IMR-90 (cell line): ENCODE measurements at regions not wholly inside any gene's neighbourhood (a gene's known extent, or its start where the extent isn't known, plus 50 kb on each side); places are given as distances from the start of the nearest gene placed in this dataset.

Source experiments
- ATAC-seq: fragments of 200-7000 bp; cut with Tn5 transposase; 2 replicates; pipeline ENCODE4 v1.9.1; 2020; ENCODE audit warnings: low read depth, mild to moderate bottlenecking, moderate library complexity
- BruUV-seq: library from RNA; stranded (reverse); fragments of 400-500 nt; replicated peaks from 2 replicates; lab custom pipeline; 2021; lab: Mats Ljungman, UMichigan
- CTCF ChIA-PET: fragments of 300-600 bp; formaldehyde crosslinking; extraction: SDS; loops from one replicate; lab custom pipeline; 2021; ENCODE audit warnings: antibody characterized with exemption; lab: Yijun Ruan, JAX
- POLR2A ChIA-PET: fragments of 300-600 bp; sonication (Branson Sonifier 250); formaldehyde crosslinking; loops from one replicate; lab custom pipeline; 2022; ENCODE audit warnings: antibody characterized with exemption; ENCODE audit not compliant: unreplicated experiment; lab: Charles Lee
- DNase-seq: peaks from one replicate; pipeline ENCODE4 v3.0.0; 2013
- H2AFZ ChIP-seq: replicated peaks from 2 replicates; pipeline ENCODE3; 2013; ENCODE audit warnings: low read length, mild to moderate bottlenecking; ENCODE audit not compliant: poor library complexity
- H2AK5ac ChIP-seq: 2 replicates; pipeline ENCODE4 v1.6.1; 2013; ENCODE audit warnings: low read depth, low read length, inconsistent platforms
- H2AK9ac ChIP-seq: replicated peaks from 2 replicates; pipeline ENCODE3; 2013; ENCODE audit warnings: mild to moderate bottlenecking, low read depth, low read length, moderate library complexity; ENCODE audit not compliant: poor library complexity
- H2BK120ac ChIP-seq: 2 replicates; pipeline ENCODE4 v1.6.1; 2013; ENCODE audit warnings: low read depth, low read length, inconsistent platforms
- H2BK15ac ChIP-seq: 3 replicates; pipeline ENCODE4 v1.6.1; 2013; ENCODE audit warnings: low read depth, low read length, inconsistent platforms
- H2BK20ac ChIP-seq: 2 replicates; pipeline ENCODE4 v1.6.1; 2013; ENCODE audit warnings: low read depth, mild to moderate bottlenecking, inconsistent platforms, low read length, moderate library complexity
- H2BK5ac ChIP-seq: 2 replicates; pipeline ENCODE4 v1.6.1; 2013; ENCODE audit warnings: mild to moderate bottlenecking, low read depth, low read length, inconsistent platforms; ENCODE audit not compliant: poor library complexity, severe bottlenecking
- H3K14ac ChIP-seq: replicated peaks from 2 replicates; pipeline ENCODE4 v1.6.1; 2013; ENCODE audit warnings: low read depth, low read length, inconsistent platforms
- H3K18ac ChIP-seq: 2 replicates; pipeline ENCODE4 v1.6.1; 2013; ENCODE audit warnings: low read depth, low read length, control low read depth
- H3K23ac ChIP-seq: 2 replicates; pipeline ENCODE4 v1.6.1; 2013; ENCODE audit warnings: low read depth, low read length, inconsistent platforms
- H3K27ac ChIP-seq: 2 replicates; pipeline ENCODE4 v1.5.1; 2013; ENCODE audit warnings: mild to moderate bottlenecking, control low read depth, low read length; ENCODE audit not compliant: insufficient read depth
- H3K27me3 ChIP-seq: 2 replicates; pipeline ENCODE4 v1.6.1; 2013; ENCODE audit warnings: low read length; ENCODE audit not compliant: control insufficient read depth, insufficient read depth
- H3K36me3 ChIP-seq: 2 replicates; pipeline ENCODE4 v1.6.1; 2013; ENCODE audit warnings: low read length, mixed read lengths; ENCODE audit not compliant: control insufficient read depth, insufficient read depth
- H3K4ac ChIP-seq: 2 replicates; pipeline ENCODE4 v1.6.1; 2013; ENCODE audit warnings: low read depth, low read length, inconsistent platforms
- H3K4me1 ChIP-seq: 2 replicates; pipeline ENCODE4 v1.6.1; 2013; ENCODE audit warnings: low read length, mixed read lengths; ENCODE audit not compliant: control insufficient read depth, insufficient read depth
- H3K4me2 ChIP-seq: 2 replicates; pipeline ENCODE4 v1.6.1; 2013; ENCODE audit warnings: low read depth, mild to moderate bottlenecking, control low read depth, low read length, moderate library complexity
- H3K4me3 ChIP-seq: 2 replicates; pipeline ENCODE4 v1.5.1; 2013; ENCODE audit warnings: low read depth, mild to moderate bottlenecking, control low read depth, low read length, moderate library complexity; ENCODE audit not compliant: insufficient read depth
- H3K56ac ChIP-seq: 2 replicates; pipeline ENCODE4 v1.6.1; 2013; ENCODE audit warnings: low read length, inconsistent platforms; ENCODE audit not compliant: insufficient read depth; ENCODE audit errors: extremely low read depth
- H3K79me1 ChIP-seq, 2 experiments: 2 replicates each; pipeline ENCODE4 v1.6.1; 2013; ENCODE audit warnings: low read length in 2 of 2, inconsistent platforms in 1 of 2, low read depth in 1 of 2
- H3K9ac ChIP-seq: 2 replicates; pipeline ENCODE4 v1.6.1; 2013; ENCODE audit warnings: low read depth, low read length, control low read depth
- H3K9me1 ChIP-seq: 2 replicates; pipeline ENCODE4 v1.6.1; 2013; ENCODE audit warnings: low read length, inconsistent platforms; ENCODE audit not compliant: insufficient read depth
- H3K9me3 ChIP-seq: 2 replicates; pipeline ENCODE4 v1.6.1; 2013; ENCODE audit warnings: low read length; ENCODE audit not compliant: control insufficient read depth, insufficient read depth
- H4K20me1 ChIP-seq: 2 replicates; pipeline ENCODE4 v1.6.1; 2013; ENCODE audit warnings: low read length, inconsistent platforms; ENCODE audit not compliant: insufficient read depth
- H4K5ac ChIP-seq: 2 replicates; pipeline ENCODE4 v1.6.1; 2013; ENCODE audit warnings: mild to moderate bottlenecking, low read depth, low read length, control low read depth
- H4K8ac ChIP-seq, 2 experiments: 2 replicates each; pipeline ENCODE4 v1.6.1; 2013; ENCODE audit warnings: low read depth in 2 of 2, low read length in 2 of 2, control low read depth in 1 of 2, inconsistent platforms in 1 of 2
- H4K91ac ChIP-seq: 2 replicates; pipeline ENCODE4 v1.6.1; 2013; ENCODE audit warnings: low read depth, low read length, inconsistent platforms; ENCODE audit not compliant: insufficient read depth
- RAD21 ChIP-seq: IDR thresholded peaks from 2 replicates; pipeline ENCODE4 v1.6.1; 2012; ENCODE audit warnings: low read length, improper control_type of control experiment
- RCOR1 ChIP-seq: IDR thresholded peaks from 2 replicates; pipeline ENCODE4 v1.6.1; 2012; ENCODE audit warnings: mild to moderate bottlenecking, low read length, improper control_type of control experiment; ENCODE audit not compliant: insufficient replicate concordance
- WGBS, 2 experiments: methylation state at CpG; one replicate each; pipeline versions ENCODE4 v1.1.5 to v1.1.7; 2013; ENCODE audit warnings: missing lambda C conversion rate in 2 of 2; ENCODE audit not compliant: insufficient read length in 1 of 2; ENCODE audit errors: extremely low coverage in 2 of 2; 5-methylcytosine and 5-hydroxymethylcytosine counted together
- dilution Hi-C: fragments of 300-500 bp; cut with HindIII; formaldehyde crosslinking; loops from one replicate; pipeline ENCODE4 v1.14.3; 2018; ENCODE audit warnings: low sequenced_read_pairs; ENCODE audit not compliant: unreplicated experiment
- in situ Hi-C: fragments of 300-500 bp; cut with MboI; formaldehyde crosslinking; loops from 3 replicates; pipeline ENCODE4 v1.14.3; 2019; ENCODE audit warnings: low sequenced_read_pairs, inconsistent platforms, mixed read lengths
- intact Hi-C: fragments of 100-400 bp; cut with micrococcal nuclease; formaldehyde crosslinking; loops from 2 replicates; pipeline ENCODE4 v1.10.0; 2022
- TF ChIP-seq, protein P1 (sequence below): conservative IDR thresholded peaks from 2 replicates; pipeline ENCODE4 v1.5.1; 2012; ENCODE audit warnings: mild to moderate bottlenecking, low read depth, low read length, improper control_type of control experiment
- TF ChIP-seq, protein P2 (sequence below): fragments of 150-350 bp; IDR thresholded peaks from 2 replicates; pipeline ENCODE4 v1.6.1; 2017; ENCODE audit warnings: mild to moderate bottlenecking, antibody characterized with exemption, low read length, low read depth

DNA sequence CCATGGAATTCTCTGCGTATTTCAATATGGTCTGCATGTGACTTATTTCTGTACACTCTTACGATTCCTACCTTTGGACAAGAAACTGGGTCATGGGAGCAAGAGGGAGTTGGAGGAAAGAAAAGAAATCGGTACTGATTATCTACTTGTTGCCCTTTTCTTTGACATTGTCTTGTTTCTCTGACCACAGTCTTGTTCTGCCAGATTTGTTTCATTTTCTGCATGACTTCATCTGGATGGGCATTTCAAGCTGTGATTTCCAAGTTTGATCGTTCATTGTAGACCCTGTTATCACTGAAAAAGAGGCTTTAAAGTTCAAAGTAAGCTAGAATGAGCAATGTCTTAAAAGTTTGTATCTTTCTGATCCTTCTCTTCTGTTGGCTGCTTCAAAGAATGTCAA is 2186.3 kb upstream of the CELF4 start:
- ChIA-PET CTCF (interaction anchor here (0.5 to 0.6 kb wide), 3 partner anchors 8 to 828 kb away, joined by 3 to 7 read pairs (median 5); no protein-coding TSS in a partner anchor), POLR2A (no interaction called here)
- no TSS peak for BruUV-seq

More for the DNA sequence above, 2186.3 kb upstream of the CELF4 start:
- no peak overlapping the region for H3K23ac ChIP-seq
- H2AK5ac ChIP-seq, result no peak overlapping the region
- no peaks in the 10 kb centered on the region for H3K9me3 ChIP-seq
- 0 out of 2 replicates have a peak, but pooled peaks cover 1% of the 10 kb centered on the region for H3K36me3 ChIP-seq
- no peak overlapping the region for H2BK15ac ChIP-seq
- intact Hi-C loops, result no loop called here
- no peak overlapping the region for H3K14ac ChIP-seq
- no peaks in the 10 kb centered on the region for H3K9me1 ChIP-seq
- WGBS, 2 experiments, result 60% methylated on average over 1 of the region's 4 CpGs; no CpG with 5 or more reads in 1 of the 2 experiments
- H3K4ac ChIP-seq, result no peak overlapping the region
- no peaks in the 10 kb centered on the region for H4K20me1 ChIP-seq
- ATAC-seq (no peak), DNase-seq (no peak)
- H2BK120ac ChIP-seq, result no peak overlapping the region
- H2AFZ ChIP-seq, result no peak overlapping the region
- no peak overlapping the region for H3K56ac ChIP-seq
- in situ Hi-C loops, result no loop called here
- H2AK9ac ChIP-seq, result no peak overlapping the region
- no peak overlapping the region for H4K8ac ChIP-seq
- H3K27me3 ChIP-seq, result no peaks in the 10 kb centered on the region
- TF ChIP-seq, protein P1, sequence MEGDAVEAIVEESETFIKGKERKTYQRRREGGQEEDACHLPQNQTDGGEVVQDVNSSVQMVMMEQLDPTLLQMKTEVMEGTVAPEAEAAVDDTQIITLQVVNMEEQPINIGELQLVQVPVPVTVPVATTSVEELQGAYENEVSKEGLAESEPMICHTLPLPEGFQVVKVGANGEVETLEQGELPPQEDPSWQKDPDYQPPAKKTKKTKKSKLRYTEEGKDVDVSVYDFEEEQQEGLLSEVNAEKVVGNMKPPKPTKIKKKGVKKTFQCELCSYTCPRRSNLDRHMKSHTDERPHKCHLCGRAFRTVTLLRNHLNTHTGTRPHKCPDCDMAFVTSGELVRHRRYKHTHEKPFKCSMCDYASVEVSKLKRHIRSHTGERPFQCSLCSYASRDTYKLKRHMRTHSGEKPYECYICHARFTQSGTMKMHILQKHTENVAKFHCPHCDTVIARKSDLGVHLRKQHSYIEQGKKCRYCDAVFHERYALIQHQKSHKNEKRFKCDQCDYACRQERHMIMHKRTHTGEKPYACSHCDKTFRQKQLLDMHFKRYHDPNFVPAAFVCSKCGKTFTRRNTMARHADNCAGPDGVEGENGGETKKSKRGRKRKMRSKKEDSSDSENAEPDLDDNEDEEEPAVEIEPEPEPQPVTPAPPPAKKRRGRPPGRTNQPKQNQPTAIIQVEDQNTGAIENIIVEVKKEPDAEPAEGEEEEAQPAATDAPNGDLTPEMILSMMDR, result no peak
- TF ChIP-seq, protein P2, sequence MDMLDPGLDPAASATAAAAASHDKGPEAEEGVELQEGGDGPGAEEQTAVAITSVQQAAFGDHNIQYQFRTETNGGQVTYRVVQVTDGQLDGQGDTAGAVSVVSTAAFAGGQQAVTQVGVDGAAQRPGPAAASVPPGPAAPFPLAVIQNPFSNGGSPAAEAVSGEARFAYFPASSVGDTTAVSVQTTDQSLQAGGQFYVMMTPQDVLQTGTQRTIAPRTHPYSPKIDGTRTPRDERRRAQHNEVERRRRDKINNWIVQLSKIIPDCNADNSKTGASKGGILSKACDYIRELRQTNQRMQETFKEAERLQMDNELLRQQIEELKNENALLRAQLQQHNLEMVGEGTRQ, result no peak
- TF ChIP-seq RCOR1, result no peak
- no peak for TF ChIP-seq RAD21
- dilution Hi-C loops, result no loop called here
- no peak overlapping the region for H2BK5ac ChIP-seq
- no peaks in the 10 kb centered on the region for H3K4me1 ChIP-seq
- no peak overlapping the region for H3K27ac ChIP-seq
- no peaks in the 10 kb centered on the region for H3K79me1 ChIP-seq
- no peak overlapping the region for H4K5ac ChIP-seq
- H2BK20ac ChIP-seq, result no peak overlapping the region
- no peak overlapping the region for H4K91ac ChIP-seq
- H3K18ac ChIP-seq, result no peak overlapping the region
- H3K4me2 ChIP-seq, result no peak overlapping the region
- H3K4me3 ChIP-seq, result no peak overlapping the region
- H3K9ac ChIP-seq, result no peak overlapping the region
